Stimulated activated CD4-positive, alpha-beta T cell treated with anti-CD3 and anti-CD28 coated beads, TNF-alpha, amount 100 ng/mL, for 4 hours (primary cell): ENCODE measurements at regions not wholly inside any gene's neighbourhood (a gene's known extent, or its start where the extent isn't known, plus 50 kb on each side); places are given as distances from the start of the nearest gene placed in this dataset.
"Not testable (repeated sequence)": the region's sequence is repeated elsewhere in the genome, so short reads cannot be mapped to it uniquely, and the experiment has no call there.

Experiments
- DNase-seq, 3 experiments: peaks; one replicate each; pipeline ENCODE4 v3.0.0-alpha.2; 2020; ENCODE audit warnings: low read depth in 3 of 3

- no peak for DNase-seq
These were observed 871.9 kb upstream of the C9orf72 start for GRCh38 chr9:28445211-28445610.

DNA sequence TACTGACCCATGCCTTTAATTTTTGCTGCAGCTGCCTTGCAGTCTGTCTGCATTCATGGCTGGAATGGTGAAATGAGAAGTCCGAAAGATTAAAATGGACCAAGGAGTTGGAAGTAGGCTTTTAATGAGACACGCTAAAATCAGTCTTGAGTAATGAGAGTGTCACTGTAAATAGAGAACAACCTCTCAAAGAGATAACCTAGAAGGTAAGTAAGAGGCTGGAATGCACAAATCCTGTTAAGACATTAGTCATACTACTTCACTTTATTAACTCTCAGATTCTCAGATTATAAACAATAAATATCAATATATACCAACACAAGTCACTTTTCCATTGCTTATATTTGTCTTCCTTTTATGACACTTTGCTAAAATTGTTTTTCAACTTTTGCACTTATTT is 880.6 kb upstream of the C9orf72 start:
- DNase-seq = no peak

- no peak for DNase-seq
These were observed 883.6 kb upstream of the C9orf72 start for GRCh38 chr9:28456861-28457260.

- no peak for DNase-seq
These were observed 891.4 kb upstream of the C9orf72 start for GRCh38 chr9:28464481-28465216.

- no peak for DNase-seq
These were observed 898.0 kb upstream of the C9orf72 start for GRCh38 chr9:28471261-28471660.

- DNase-seq = no peak
These were observed 914.3 kb upstream of the C9orf72 start for GRCh38 chr9:28487561-28487960.

DNA sequence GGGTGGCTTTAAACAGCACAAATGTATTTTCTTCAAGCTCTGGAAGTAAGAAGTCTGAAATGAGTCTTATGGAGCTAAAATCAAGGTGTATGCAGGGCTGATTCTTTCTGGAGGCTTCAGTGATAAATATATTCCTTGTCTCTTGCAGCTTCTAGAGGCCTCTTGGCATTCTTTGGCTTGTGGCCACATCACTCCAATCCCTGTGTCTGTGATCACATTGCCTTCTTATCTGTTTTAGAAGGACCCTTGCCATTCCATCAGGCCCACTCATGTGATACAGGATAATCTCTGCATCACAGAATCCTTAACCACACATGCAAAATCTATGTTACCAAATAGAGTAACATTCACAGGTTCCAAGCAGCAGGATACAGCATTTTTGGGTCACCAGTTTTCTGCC is 917.8 kb upstream of the C9orf72 start:
- DNase-seq = no peak

DNA sequence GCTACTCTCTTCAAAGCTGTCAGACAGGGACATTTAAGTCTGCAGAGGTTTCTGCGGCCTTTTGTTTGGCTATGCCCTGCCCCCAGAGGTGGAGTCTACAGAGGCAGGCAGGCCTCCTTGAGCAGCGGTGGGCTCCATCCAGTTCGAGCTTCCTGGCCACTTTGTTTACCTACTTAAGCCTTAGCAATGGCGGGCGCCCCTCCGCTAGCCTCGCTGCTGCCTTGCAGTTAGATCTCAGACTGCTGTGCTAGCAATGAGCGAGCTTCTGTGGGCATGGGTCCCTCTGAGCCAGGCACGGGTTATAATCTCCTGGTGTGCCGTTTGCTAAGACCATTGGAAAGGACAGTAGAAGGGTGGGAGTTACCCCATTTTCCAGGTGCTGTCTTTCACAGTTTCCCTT is 924.9 kb upstream of the C9orf72 start:
- DNase-seq = not testable (repeated sequence)

GRCh38 chr9:28502189-28502588 is 928.9 kb upstream of the C9orf72 start:
- no peak for DNase-seq

- DNase-seq = no peak
These were observed 929.5 kb upstream of the C9orf72 start for GRCh38 chr9:28502741-28503140.

GRCh38 chr9:28503573-28503972 is 930.3 kb upstream of the C9orf72 start:
- no peak for DNase-seq

GRCh38 chr9:28518439-28518838 is 945.2 kb upstream of the C9orf72 start:
- DNase-seq = no peak

GRCh38 chr9:28524309-28524708 is 951.0 kb upstream of the C9orf72 start:
- DNase-seq = not testable (repeated sequence)

DNA sequence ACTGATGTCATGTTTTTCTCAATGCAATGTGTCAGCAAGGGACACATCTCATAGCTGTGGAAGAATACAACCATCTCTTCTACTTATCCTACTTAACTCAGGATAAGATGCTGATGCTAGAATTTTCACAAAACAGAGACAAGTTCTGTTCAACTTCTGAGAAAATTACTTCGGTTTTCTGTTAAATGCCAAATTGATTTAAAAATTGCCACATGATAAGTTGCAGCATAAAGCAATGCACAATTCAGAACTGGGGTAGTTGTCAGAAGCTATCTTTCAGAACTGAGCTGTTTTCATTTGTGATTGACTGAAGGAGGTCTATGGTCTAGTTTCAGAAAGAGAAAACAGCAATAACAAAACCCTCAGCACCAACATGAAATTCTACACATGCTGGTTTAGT is 954.8 kb upstream of the C9orf72 start:
- DNase-seq = no peak

DNA sequence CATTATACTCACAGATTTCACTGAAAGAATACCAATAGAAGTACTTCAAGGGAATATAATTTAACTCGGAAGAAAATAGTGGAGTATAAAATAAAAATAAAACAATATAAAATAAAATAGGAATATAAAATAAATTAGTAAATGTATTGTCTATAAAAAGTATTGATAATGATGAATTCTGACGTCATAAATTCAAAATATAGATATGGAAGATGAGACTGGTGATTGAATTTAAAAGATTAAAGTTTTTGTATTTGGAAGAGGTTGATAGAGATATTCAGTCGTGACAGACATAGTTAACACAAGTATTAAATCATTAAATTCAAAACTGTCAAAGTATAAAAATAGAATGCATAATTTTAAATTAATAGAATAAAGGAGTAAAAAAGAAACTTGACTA is 964.9 kb upstream of the C9orf72 start:
- DNase-seq = no peak

DNA sequence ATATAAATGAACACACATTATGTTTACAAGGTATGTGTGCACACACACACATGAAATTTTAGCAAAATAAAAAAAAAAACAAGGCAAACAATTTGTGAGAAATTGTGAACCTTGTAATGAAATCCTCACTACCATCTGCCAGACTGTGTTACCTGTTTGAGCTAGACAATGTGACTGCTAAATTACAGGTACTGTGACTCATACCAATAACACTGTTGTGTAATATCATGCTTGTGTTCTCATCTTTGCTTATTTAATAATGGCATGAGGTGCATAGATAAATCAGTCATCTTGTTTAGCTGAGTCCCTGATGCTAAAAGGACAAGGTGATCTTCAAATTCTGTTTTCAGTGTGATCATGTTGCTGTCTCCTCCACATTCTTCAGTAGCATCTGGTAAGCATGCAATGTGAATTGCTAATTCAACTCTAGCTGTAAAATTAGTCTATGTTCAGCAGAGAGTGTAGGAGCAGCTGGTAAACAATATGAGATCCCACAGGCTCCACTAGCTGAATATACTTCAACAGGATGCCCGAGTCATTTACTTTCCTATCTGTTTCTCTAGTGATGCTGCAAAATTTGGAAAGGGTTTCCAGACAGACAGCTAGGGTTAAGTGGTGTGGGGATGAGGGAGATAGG is 966.3 kb upstream of the C9orf72 start:
- DNase-seq = no peak

GRCh38 chr9:28542928-28543327 is 969.6 kb upstream of the C9orf72 start:
- DNase-seq = no peak

- no peak for DNase-seq
These were observed 974.2 kb upstream of the C9orf72 start for GRCh38 chr9:28547527-28547926.

GRCh38 chr9:28563291-28563934 is 990.1 kb upstream of the C9orf72 start:
- DNase-seq = no peak

DNA sequence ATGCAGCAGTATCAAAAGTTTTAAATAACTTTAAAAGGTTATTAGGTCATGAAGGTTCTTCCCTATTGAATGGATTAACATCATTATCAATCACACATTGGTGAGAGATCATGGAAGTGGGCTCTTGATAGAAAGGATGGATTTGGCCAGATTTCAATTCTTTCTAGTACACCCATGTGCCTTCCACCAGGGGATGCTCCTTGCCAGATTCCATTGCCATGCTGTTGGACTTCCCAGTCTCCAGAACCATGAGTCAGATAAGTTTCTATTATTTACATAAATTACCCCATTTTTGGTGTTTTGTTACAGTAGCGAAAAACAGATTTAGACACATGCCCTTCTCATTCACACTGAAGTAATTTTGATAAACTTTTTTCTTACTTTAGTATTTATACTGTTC is 1010.6 kb upstream of the C9orf72 start:
- no peak for DNase-seq

DNA sequence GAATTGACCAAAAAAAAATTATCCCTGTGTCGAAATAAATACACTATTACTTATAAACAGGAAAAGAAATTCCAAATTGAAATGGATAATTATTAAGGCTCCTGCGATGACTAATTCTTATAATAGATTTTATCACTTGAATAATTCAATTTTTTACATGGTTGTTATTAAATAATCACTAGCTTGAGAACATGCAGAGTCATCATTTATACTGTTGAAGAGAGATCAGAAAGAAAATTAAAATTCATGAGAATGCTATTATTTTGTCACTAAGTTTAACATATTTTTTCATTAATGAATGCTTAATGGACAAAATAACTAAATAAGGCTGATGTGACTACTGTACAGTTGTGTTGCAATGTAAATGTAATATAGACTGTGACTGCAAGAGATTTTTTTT is 1011.3 kb upstream of the C9orf72 start:
- DNase-seq = no peak

DNA sequence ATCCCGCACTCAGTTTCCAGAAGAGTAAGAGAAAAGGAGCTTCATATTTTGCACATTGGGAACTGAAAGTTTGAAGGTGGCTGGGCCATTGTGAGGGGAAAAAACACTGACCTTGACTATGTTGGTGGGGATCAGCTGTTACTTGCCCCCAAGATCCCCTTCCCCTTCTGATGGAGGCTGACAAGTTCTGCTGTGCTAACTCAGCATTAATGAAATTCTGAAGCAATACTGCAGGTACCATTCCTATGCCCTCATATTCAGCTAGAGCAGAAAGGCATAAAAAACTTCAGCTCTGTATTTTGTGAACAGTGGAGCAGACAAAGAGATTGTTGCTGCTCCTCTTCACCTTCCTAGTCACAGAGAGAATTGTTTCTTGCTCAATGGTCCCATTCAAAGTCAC is 1013.8 kb upstream of the C9orf72 start:
- DNase-seq = no peak

GRCh38 chr9:28598408-28598807 is 1025.1 kb upstream of the C9orf72 start:
- no peak for DNase-seq
